ENCODE measurements at regions not wholly inside any gene's neighbourhood (a gene's known extent, or its start where the extent isn't known, plus 50 kb on each side); places are given as distances from the start of the nearest gene placed in this dataset.

DNA sequence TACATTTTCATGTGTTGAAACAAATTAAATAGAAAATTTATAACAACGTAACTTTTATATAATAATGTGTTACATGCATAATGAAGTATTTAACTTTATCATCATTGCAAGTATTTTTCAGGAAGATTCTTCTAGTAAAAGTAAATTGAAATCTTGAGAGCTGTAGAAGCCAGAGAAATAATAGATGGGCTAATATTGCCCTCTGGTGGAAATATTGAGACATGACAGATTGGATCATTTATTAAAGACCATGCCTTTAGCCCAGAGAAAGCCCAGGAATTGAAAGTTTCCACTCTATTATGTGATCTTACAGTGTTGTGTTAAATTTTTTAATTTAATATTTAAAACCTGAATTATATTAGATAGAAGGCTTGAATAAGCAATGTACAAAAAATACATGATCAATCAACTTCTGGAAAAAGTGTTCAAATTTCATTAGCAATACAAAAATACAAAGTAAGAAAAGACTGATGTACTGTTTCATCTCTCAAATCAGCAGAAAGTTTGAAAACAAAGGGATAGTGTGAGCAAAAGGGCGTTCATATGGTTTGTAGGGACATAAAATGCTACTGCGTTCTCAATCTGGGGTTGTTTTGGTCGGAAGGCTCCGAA is 52.7 kb upstream of the SPTSSB start:
- POLR2A ChIA-PET = no interaction called here
- peak; percentile 38 for DNase-seq (ENCODE audit: extremely low spot score)
- CTCF ChIA-PET = no interaction called here
- TF ChIP-seq NFRKB (IDR thresholded peaks at IDR 0.05) (no peak), BHLHE40 (IDR thresholded peaks at IDR 0.05; ENCODE audit: borderline replicate concordance) (no peak), TARDBP (IDR thresholded peaks at IDR 0.05) (no peak), LEF1 (IDR thresholded peaks at IDR 0.05; ENCODE audit: borderline replicate concordance) (no peak), HDGF (IDR thresholded peaks at IDR 0.05; ENCODE audit: borderline replicate concordance) (no peak), ARNT (IDR thresholded peaks at IDR 0.05) (no peak), SUZ12 (IDR thresholded peaks at IDR 0.05) (no peak)

DNA sequence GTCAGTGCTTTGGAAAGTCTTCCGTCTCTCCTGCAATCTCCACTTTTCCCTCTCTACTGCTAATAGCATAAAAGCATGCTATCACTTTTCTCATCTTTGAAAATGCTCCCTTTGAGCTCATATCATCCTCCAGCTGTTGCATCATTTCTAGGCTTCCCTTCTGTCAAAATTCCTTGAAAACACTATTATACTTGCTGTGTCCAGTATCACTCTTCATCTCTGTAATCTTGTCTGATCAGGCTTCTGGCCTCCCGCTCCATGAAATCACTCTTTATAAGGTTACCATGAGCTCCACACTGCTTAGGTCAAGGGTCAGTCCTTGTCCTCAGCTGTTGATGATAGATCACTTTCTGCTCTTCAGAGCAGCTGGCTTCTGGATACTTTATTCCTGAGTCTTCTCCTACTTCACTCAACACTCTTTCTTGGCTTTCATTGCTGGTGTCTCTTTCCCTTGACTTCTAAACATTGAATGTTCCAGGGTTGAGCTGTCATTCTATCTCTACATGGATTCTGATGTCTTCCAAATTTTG is 50.9 kb upstream of the SPTSSB start:
- no peak for TF ChIP-seq CTBP1 (IDR thresholded peaks at IDR 0.05; ENCODE audit: borderline replicate concordance)
- no peak for TF ChIP-seq ZNF384 (IDR thresholded peaks at IDR 0.05)
- TF ChIP-seq TARDBP (IDR thresholded peaks at IDR 0.05) = no peak
- TF ChIP-seq LEF1 (IDR thresholded peaks at IDR 0.05; ENCODE audit: borderline replicate concordance) = no peak
- no peak for TF ChIP-seq NFRKB (IDR thresholded peaks at IDR 0.05)
- no peak for TF ChIP-seq SUZ12 (IDR thresholded peaks at IDR 0.05)
- TF ChIP-seq ELF4 (IDR thresholded peaks at IDR 0.05) = no peak
- no peak for TF ChIP-seq HDGF (IDR thresholded peaks at IDR 0.05; ENCODE audit: borderline replicate concordance)
- no peak for TF ChIP-seq FOXA1 (IDR thresholded peaks at IDR 0.05)
- no peak for TF ChIP-seq ARNT (IDR thresholded peaks at IDR 0.05)
- TF ChIP-seq L3MBTL2 (conservative IDR thresholded peaks at IDR 0.05) = no peak
- TF ChIP-seq, protein P1, sequence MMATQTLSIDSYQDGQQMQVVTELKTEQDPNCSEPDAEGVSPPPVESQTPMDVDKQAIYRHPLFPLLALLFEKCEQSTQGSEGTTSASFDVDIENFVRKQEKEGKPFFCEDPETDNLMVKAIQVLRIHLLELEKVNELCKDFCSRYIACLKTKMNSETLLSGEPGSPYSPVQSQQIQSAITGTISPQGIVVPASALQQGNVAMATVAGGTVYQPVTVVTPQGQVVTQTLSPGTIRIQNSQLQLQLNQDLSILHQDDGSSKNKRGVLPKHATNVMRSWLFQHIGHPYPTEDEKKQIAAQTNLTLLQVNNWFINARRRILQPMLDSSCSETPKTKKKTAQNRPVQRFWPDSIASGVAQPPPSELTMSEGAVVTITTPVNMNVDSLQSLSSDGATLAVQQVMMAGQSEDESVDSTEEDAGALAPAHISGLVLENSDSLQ (IDR thresholded peaks at IDR 0.05) = no peak
- no peak for TF ChIP-seq FOXK2 (IDR thresholded peaks at IDR 0.05)
- no peak for TF ChIP-seq BHLHE40 (IDR thresholded peaks at IDR 0.05; ENCODE audit: borderline replicate concordance)
- no peak for TF ChIP-seq FOXM1 (IDR thresholded peaks at IDR 0.05; ENCODE audit: borderline replicate concordance)
- no peak for TF ChIP-seq SP1 (IDR thresholded peaks at IDR 0.05)
- no peak for DNase-seq (ENCODE audit: extremely low spot score)
- POLR2A ChIA-PET = interaction anchor here (0.8 kb wide), 1 partner anchor 201 kb away, joined by 3 read pairs; the partner anchor contains the start of gene NMD3
- CTCF ChIA-PET = no interaction called here

Data from HEK293T (cell line).